Colon (tissue), 2 donors: ENCODE measurements at regions not wholly inside any gene's neighbourhood (a gene's known extent, or its start where the extent isn't known, plus 50 kb on each side); places are given as distances from the start of the nearest gene placed in this dataset.

Experiments used
- FAIRE-seq: peaks from 2 replicates; lab custom pipeline; 2012; peaks lifted over from hg19 to GRCh38; lab: Jason Lieb, UNC
- donor health status: control.
- donor health status: control.

DNA sequence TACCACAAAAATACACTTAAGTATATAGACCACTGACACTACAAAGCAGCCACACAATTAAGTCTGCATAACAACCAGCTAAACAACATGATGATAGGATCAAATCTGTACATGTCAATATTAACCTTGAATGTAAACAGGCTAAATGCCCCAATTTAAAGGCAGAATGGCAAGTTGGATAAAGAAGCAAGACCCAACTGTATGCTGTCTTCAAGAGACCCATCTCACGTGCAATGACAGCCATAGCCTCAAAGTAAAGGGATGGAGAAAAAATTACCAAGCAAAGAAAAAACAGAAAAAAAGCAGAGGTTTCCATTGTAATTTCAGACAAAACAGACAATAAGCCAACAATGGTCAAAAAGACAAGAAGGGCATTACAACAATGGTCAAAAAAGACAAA lies 77.3 kb upstream of the APC start:
- FAIRE-seq, result no peak

DNA sequence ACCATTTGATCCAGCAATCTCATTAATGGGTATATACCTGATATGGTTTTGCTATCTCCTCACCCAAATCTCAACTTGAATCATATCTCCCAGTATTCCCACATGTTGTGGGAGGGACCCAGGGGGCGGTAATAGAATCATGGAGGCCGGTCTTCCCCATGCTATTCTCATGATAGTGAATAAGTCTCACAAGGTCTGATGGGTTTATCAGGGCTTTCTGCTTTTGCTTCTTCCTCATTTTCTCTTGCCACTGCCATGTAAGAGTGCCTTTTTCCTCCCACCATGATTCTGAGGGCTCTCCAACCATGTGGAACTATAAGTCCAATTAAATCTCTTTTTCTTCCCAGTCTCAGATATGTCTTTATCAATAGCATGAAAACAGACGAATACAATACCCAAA lies 74.5 kb upstream of the APC start:
- FAIRE-seq, result no peak

DNA sequence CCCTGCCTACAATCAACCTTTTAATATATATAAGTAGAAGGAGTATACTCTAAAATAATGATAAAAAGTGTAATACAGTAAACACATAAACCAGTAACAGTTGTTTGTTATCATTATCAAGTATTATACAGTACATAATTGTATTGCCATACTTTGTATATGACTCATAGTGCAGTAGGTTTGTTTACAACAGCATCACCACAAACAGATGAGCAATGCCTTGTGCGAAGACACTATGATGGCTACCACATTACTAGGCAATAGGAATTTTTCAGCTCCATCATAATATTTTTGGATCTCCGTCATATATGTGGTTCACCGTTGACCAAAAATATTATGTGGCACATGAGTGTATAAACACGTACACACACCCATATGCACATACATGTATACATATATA lies 69.7 kb upstream of the APC start:
- FAIRE-seq, result no peak

DNA sequence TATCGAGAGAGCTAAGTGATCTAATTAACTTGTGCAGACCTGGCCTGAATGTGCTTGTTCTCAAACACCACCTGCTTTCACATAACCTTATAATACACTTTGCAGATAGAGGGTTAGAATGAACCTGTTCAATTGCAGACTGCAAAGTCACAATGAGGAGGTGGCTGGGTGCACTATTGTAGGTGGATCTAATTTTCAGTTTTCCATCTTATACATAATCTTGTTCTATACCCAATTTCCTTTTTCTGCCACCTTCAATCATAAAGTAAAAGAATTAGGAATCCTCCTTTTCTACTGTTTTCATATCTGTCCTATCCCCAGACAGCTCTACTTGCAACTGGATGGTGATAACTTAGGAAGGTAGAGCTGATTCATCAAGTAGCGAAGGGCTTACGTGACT lies 68.8 kb upstream of the APC start:
- FAIRE-seq, result no peak

DNA sequence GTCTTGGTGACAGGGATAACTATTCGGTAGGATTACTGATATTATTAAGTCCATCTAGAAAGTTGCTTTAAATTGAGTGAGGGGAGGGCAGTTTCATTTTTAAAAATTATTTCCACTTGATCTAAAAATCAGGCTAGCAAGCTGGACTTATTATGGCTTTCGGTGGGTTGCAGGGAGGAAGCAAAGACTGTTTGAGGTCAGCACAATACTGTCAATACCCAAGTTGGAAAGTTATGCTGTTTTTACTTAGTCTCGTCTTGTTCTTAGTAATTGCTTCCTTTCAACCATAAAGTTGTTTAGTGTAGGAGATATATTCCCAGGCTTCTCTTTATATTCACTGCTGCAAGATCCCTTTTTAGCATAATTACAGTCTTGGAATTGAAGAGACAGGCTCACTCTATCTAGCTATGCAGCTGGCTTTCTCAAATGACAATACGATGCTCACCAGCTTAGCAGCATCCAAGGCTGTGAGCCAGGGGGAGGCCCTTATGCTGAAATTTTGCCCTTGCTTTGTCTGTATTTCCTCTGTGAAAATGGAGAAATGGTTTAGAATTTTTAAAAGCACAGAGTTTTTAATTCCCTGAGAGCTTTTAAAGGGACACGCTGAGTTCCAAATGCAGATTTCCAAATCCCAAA lies 68.2 kb upstream of the APC start:
- no peak for FAIRE-seq

DNA sequence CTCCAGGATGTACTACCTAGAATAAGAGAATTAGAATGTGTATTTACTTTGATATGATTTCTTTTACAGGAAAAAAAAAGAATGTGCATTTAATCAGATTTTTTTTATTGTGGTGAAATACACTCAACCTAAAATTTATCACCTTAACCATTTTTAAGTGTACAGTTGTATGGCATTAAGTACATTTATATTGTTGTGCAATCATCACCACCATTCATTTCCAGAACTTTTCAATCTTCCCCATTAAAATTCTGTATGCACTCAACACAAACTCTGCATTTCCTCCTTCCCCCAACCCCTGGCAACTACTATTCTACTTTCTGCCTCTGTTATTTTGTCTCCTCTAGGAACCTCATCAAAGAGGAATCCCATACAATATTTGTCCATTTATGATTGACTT lies 66.0 kb upstream of the APC start:
- FAIRE-seq, result no peak

DNA sequence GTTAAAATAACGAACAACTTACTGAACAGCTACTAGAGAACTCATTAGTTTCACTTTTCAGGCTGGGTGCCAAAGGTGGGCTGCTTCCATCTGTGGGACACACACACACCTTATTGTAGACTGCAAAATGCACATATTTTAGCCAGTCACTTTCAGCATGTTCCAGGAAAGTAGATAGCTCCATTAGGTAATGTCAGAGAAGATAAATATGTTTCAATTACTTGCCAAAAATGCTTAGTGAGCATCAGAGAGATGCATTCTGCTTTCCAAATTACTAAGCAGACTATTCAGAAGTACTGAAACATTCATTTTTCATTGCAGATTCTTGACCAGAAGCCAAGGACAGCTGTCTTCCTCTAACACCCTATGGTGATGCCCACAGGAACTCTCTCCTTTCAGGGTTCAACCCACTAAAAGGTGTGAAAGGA lies 56.2 kb upstream of the APC start:
- FAIRE-seq, result no peak

DNA sequence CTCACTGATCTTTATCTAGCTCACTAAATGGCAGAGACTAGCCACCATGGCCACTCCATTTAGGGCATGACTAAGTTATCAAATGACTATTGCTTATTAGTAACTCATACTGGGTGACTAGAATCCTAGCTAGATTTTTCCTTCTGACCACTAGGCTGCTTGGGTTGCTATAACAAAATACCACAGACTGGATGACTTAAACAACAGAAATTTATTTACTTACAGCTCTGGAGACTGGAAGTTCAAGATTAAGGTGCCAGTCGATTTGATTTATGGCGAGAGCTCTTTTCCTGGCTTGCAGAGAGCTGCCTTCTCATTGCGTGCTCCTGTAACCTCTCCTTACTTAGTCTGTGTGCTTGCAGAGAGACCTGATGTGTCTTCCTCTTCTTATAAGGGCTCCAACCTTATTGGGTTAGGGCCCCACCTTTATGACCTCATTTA lies 55.0 kb upstream of the APC start:
- FAIRE-seq, result no peak

DNA sequence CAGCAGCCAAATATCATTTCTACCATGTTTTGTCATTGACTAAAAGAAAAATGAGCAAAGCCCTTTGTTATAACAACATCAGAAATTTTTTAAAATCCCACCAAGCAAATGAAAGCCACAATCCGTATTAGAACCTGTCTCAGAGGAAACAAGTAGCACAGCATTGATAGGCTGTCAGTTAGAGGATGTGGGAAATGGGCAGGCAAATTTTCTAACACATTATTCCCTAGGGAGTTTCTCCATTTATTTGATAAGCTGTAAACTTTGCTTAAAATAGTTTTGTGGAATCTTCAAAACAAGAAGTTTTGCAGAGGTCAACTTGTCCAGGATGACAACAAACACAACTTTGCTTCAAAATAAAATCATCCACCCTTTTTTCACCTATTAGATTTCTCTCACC lies 53.6 kb upstream of the APC start:
- FAIRE-seq, result no peak

DNA sequence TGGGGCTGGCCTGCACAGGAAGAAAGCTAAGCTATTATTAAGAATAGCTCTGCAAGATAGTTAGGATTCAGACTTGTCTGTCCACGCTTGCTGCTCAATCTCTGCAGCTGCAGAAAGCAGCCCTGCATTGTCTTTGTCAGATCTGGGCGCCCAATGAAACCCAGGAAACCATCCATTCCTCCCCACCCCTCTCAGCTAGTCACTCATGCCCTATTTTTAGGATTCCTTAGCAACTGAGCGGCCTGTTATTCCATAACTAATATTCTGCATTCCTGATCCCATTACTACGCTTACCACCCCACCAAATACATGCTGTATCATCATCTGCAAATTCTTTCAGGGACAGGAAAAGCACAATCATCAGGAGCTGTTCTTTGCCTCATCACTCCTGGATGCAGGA lies 52.9 kb upstream of the APC start:
- FAIRE-seq, result no peak

DNA sequence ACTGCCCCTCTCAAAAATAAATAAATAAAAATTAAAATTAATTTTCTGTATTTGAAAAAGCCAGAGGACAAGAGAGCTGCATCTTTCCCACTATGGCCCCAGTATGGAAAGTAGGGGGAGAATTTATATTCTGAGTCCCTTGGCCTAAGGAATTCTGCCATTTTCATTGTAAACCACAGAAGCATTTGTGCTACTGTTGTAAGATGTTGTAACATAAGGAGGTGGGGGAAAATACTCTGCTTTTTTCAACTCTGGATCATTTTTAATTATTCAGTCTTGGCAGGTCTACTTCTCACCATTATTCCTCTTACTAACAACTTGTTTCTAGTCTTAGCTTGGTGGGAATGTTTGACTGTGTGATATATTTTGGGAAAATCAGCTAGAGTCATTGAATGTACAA lies 52.3 kb upstream of the APC start:
- FAIRE-seq, result no peak

DNA sequence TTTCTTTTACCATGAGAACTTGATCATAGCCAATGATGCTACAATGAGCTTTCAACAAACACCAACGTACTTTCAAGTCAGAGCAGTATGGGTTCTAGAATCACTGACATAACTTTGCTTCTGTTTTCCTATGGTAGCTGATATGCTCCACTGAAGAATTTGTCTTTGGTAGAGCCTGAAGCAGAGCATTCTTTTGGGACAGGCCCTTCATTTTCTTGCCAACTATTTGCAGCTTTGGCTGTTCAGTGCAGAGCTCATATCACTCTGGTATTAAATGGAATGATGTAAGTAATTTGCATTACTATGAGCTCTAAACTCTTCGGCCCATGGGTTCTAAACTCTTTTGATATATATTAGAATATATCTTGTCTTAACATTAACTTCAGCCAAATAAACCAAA lies 51.8 kb upstream of the APC start:
- no peak for FAIRE-seq

DNA sequence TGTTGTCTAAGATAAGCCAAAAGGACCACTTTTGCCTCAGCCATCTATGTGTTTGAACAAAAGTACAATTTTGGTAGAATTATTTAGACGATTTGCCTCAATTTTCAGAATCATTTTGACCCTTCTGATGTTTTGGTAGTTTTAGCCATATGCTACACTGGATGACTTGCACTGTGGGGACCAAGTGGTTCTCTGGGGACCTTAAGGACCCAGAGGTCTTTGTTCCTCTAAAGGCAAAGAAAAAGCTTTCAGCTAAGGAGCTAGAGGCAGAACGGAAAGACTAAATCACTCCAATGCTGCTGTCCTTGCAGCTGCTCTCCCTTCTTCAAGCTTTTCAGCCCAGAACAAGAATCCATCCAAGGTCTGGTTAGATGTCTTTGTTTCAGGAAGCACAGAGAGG lies 51.0 kb upstream of the APC start:
- FAIRE-seq, result no peak

DNA sequence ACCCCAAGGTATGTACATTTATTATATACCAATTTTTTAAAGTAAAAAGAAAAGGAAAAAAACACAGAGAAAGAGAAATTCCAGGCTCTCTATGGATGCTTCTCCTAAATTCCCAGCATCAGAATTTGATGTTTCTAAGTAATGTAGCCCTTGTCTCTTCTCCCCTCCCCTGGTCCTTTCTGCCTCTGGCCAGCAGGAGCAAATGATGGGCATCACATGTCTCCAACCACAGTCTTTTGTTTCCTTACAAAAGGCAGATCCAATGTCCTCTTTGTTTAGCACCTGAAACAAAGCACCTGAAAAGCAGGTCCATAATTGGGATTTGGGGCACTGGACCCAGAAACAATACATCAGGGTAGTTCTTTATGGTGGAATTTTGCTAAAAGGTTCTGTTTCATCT lies 50.4 kb upstream of the APC start:
- no peak for FAIRE-seq
